OCI-LY3 (cell line): ENCODE measurements at regions not wholly inside any gene's neighbourhood (a gene's known extent, or its start where the extent isn't known, plus 50 kb on each side); places are given as distances from the start of the nearest gene placed in this dataset.

Experiments used
- H2AFZ ChIP-seq: fragments of 200-600, 300-600 bp; shearing (Covaris generic); 2 replicates; pipeline ENCODE4 v1.6.0; 2014; ENCODE audit warnings: antibody characterized with exemption, low read depth, low read length
- H3K27ac ChIP-seq: fragments of 200-600, 300-600 bp; sonication (generic); 2 replicates; pipeline ENCODE4 v1.5.1; 2014; ENCODE audit warnings: mild to moderate bottlenecking, low read length, moderate library complexity, mixed read lengths
- H3K27me3 ChIP-seq: fragments of 200-600, 300-600 bp; sonication (generic); 2 replicates; pipeline ENCODE4 v1.6.1; 2014; ENCODE audit warnings: low read depth, low read length, mixed read lengths
- H3K36me3 ChIP-seq: fragments of 200-600, 300-600 bp; sonication (generic); replicated peaks from 2 replicates; pipeline ENCODE3; 2014; ENCODE audit warnings: low read depth, low read length, mixed read lengths
- H3K4me1 ChIP-seq: fragments of 300-600, 200-600 bp; sonication (generic); 2 replicates; pipeline ENCODE4 v1.6.1; 2014; ENCODE audit warnings: low read length, mixed read lengths
- H3K4me2 ChIP-seq: fragments of 200-600, 300-600 bp; sonication (generic); 2 replicates; pipeline ENCODE4 v1.6.1; 2014; ENCODE audit warnings: low read length, mixed read lengths
- H3K4me3 ChIP-seq: fragments of 300-600, 200-600 bp; sonication (generic); 2 replicates; pipeline ENCODE4 v1.5.1; 2014; ENCODE audit warnings: antibody characterized with exemption, mild to moderate bottlenecking, low read length, moderate library complexity
- H3K79me2 ChIP-seq: fragments of 300-600, 200-600 bp; shearing (Covaris generic); 2 replicates; pipeline ENCODE4 v1.6.1; 2014; ENCODE audit warnings: mild to moderate bottlenecking, low read length, mixed read lengths
- H3K9ac ChIP-seq: fragments of 300-600, 200-600 bp; shearing (Covaris generic); 2 replicates; pipeline ENCODE4 v1.6.0; 2014; ENCODE audit warnings: mild to moderate bottlenecking, low read length, moderate library complexity
- H3K9me3 ChIP-seq: fragments of 200-600, 300-600 bp; shearing (Covaris generic); 2 replicates; pipeline ENCODE4 v1.6.1; 2014; ENCODE audit warnings: low read length, mixed read lengths; ENCODE audit not compliant: insufficient read depth
- H4K20me1 ChIP-seq: fragments of 200-600, 300-600 bp; sonication (generic); 2 replicates; pipeline ENCODE4 v1.6.1; 2016; ENCODE audit warnings: low read length, mixed read lengths; ENCODE audit not compliant: insufficient read depth
- CTCF ChIP-seq: fragments of 200-600, 300-600 bp; sonication (generic); IDR thresholded peaks from 2 replicates; pipeline ENCODE4 v1.5.1; 2014; ENCODE audit warnings: antibody characterized with exemption, low read length, low read depth
- EZH2phosphoT487 ChIP-seq: fragments of 200-600 bp; shearing (Covaris generic); IDR thresholded peaks from 2 replicates; pipeline ENCODE4 v1.6.1; 2018; ENCODE audit warnings: antibody characterized with exemption, mixed run types, low read depth

GRCh38 chr7:135853499-135853898 is 104.9 kb upstream of the FAM180A start:
- Histone ChIP-seq H4K20me1 (no peaks in the 10 kb centered on the region), H3K27me3 (peaks cover 19% of the 10 kb centered on the region; the same call in 1 of the 2 replicates), H3K9me3 (no peaks in the 10 kb centered on the region), H3K4me1 (peaks cover 5% of the 10 kb centered on the region; the same call in 1 of the 2 replicates), H3K4me3 (no peak overlapping the region), H2AFZ (no peak overlapping the region), H3K79me2 (no peaks in the 10 kb centered on the region), H3K4me2 (no peak overlapping the region), H3K27ac (no peak overlapping the region), H3K9ac (no peak overlapping the region), H3K36me3 (no peaks in the 10 kb centered on the region)
- TF ChIP-seq EZH2phosphoT487: no peak

GRCh38 chr7:135853008-135853407 is 104.4 kb upstream of the FAM180A start:
- no peak overlapping the region for H2AFZ ChIP-seq
- H3K9ac ChIP-seq: no peak overlapping the region
- no peak overlapping the region for H3K27ac ChIP-seq
- no peaks in the 10 kb centered on the region for H3K79me2 ChIP-seq
- H3K9me3 ChIP-seq: no peaks in the 10 kb centered on the region
- H3K4me2 ChIP-seq: no peak overlapping the region
- no peaks in the 10 kb centered on the region for H4K20me1 ChIP-seq
- no peaks in the 10 kb centered on the region for H3K36me3 ChIP-seq
- peaks cover 5% of the 10 kb centered on the region; the same call in 1 of the 2 replicates for H3K4me1 ChIP-seq
- H3K27me3 ChIP-seq: peaks cover 19% of the 10 kb centered on the region; the same call in 1 of the 2 replicates
- no peak overlapping the region for H3K4me3 ChIP-seq
- TF ChIP-seq CTCF (no peak), EZH2phosphoT487 (no peak)

GRCh38 chr7:135847242-135847641 is 98.6 kb upstream of the FAM180A start:
- H3K4me1 ChIP-seq: peaks cover 16% of the 10 kb centered on the region
- H3K79me2 ChIP-seq: no peaks in the 10 kb centered on the region
- H4K20me1 ChIP-seq: peaks cover 11% of the 10 kb centered on the region; the same call in 1 of the 2 replicates
- no peak overlapping the region for H3K27ac ChIP-seq
- H3K9ac ChIP-seq: no peak overlapping the region
- H2AFZ ChIP-seq: no peak overlapping the region
- peaks cover 34% of the 10 kb centered on the region for H3K27me3 ChIP-seq
- H3K4me2 ChIP-seq: no peak overlapping the region
- no peaks in the 10 kb centered on the region for H3K9me3 ChIP-seq
- H3K4me3 ChIP-seq: no peak overlapping the region
- no peak for TF ChIP-seq CTCF
- no peak for TF ChIP-seq EZH2phosphoT487
- H3K36me3 ChIP-seq: no peaks in the 10 kb centered on the region

DNA sequence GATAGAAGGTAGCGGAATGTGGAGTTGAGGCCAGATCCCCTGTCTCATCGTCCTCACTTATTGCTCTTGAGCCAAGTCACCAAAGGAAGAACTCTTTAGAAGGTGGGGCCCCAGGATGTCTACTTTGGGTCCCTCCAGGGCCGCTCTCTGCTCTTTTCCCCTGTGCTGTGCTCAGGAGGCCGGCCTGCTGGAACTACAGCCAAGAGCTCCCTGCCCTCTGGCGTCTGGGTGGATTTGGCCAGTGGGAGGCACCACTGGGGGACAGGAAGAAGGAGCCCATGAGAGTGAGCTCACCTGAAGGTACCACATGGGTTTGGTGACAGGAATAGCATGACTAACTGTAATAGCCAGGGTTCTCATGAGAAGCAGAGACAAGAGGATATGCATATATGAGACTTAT is 97.7 kb upstream of the FAM180A start:
- Histone ChIP-seq H3K79me2 (no peaks in the 10 kb centered on the region), H3K9ac (no peak overlapping the region), H3K4me3 (no peak overlapping the region), H3K36me3 (no peaks in the 10 kb centered on the region), H3K9me3 (no peaks in the 10 kb centered on the region), H2AFZ (no peak overlapping the region), H4K20me1 (peaks cover 12% of the 10 kb centered on the region; the same call in 1 of the 2 replicates), H3K27me3 (peaks cover 43% of the 10 kb centered on the region), H3K4me2 (no peak overlapping the region), H3K27ac (no peak overlapping the region), H3K4me1 (peaks cover 19% of the 10 kb centered on the region)
- TF ChIP-seq CTCF: no peak
- no peak for TF ChIP-seq EZH2phosphoT487
